ENCODE measurements at regions not wholly inside any gene's neighbourhood (a gene's known extent, or its start where the extent isn't known, plus 50 kb on each side); places are given as distances from the start of the nearest gene placed in this dataset.

DNA sequence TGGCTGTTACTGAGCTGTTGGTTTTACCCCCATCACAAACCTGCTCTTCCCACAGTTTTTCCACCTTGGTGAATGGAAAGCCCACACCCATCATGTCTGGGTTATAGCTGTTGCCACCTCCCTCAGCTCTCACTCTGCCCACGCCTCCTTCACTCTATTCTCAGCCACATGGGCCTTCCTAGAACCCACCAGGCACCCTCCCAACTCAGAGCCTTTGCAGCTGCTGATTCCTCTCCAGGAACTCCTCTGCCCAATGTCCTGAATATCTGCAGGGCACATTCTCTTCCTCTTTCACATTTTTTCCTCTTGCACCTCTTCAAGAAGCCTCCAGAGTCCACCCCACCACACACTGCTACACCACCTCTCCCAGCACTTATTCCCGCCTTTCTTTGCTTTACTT is 177.4 kb downstream of the TBXT start:
- Histone ChIP-seq H3K79me1 (ENCODE audit: low read depth in 1 of 2, low read length in 2 of 2) (peaks cover 0 to 7% of the 10 kb centered on the region in 2 experiments; a peak in 1 of 4 replicates), H3K14ac (replicated peaks; ENCODE audit: low read depth, low read length) (no peak overlapping the region), H2BK5ac (ENCODE audit: low read depth, low read length, poor library complexity, severe bottlenecking) (no peak overlapping the region), H4K91ac (ENCODE audit: insufficient read depth, low read depth, low read length) (no peak overlapping the region), H3K4me2 (ENCODE audit: low read depth, low read length) (no peak overlapping the region), H3K23ac (ENCODE audit: low read depth, low read length) (no peak overlapping the region), H3K4ac (ENCODE audit: low read depth, low read length) (no peak overlapping the region), H2AK9ac (replicated peaks; ENCODE audit: low read depth, low read length, poor library complexity) (no peak overlapping the region), H3K9ac (ENCODE audit: low read depth, low read length) (no peak overlapping the region), H4K5ac (ENCODE audit: low read depth, low read length) (no peak overlapping the region), H2BK20ac (ENCODE audit: low read depth, low read length) (no peak overlapping the region), H2BK120ac (ENCODE audit: low read depth, low read length) (no peak overlapping the region), H3K36me3 (ENCODE audit: control insufficient read depth, insufficient read depth, low read length) (no peaks in the 10 kb centered on the region), H3K27me3 (ENCODE audit: control insufficient read depth, insufficient read depth, low read length) (no peaks in the 10 kb centered on the region), H3K4me1 (ENCODE audit: control insufficient read depth, insufficient read depth, low read length) (peaks cover 9% of the 10 kb centered on the region), H3K56ac (ENCODE audit: extremely low read depth, insufficient read depth, low read length) (no peak overlapping the region), H4K20me1 (ENCODE audit: insufficient read depth, low read length) (no peaks in the 10 kb centered on the region; the same call in 1 of the 2 replicates), H2AK5ac (ENCODE audit: low read depth, low read length) (no peak overlapping the region), H3K9me1 (ENCODE audit: insufficient read depth, low read length) (no peaks in the 10 kb centered on the region), H3K27ac (ENCODE audit: insufficient read depth, low read length) (no peak overlapping the region), H2AFZ (replicated peaks; ENCODE audit: low read length, poor library complexity) (no peak overlapping the region), H3K4me3 (ENCODE audit: insufficient read depth, low read depth, low read length) (no peak overlapping the region), H4K8ac (ENCODE audit: low read depth in 2 of 2, low read length in 2 of 2) (no peak overlapping the region), H2BK15ac (ENCODE audit: low read depth, low read length) (no peak overlapping the region), H3K18ac (ENCODE audit: low read depth, low read length) (no peak overlapping the region), H3K9me3 (ENCODE audit: control insufficient read depth, insufficient read depth, low read length) (no peaks in the 10 kb centered on the region)
- 67% methylated on average over 1 of the region's 2 CpGs; no CpG with 5 or more reads in 1 of the 2 experiments for WGBS, 2 experiments (ENCODE audit: extremely low coverage in 2 of 2, insufficient read length in 1 of 2)
- CTCF ChIA-PET, result no interaction called here
- BruUV-seq (replicated peaks), result no TSS peak
- no peak for DNase-seq
- intact Hi-C loops (cut with micrococcal nuclease) (no loop called here), dilution Hi-C loops (cut with HindIII; ENCODE audit: low sequenced_read_pairs, unreplicated experiment) (no loop called here), in situ Hi-C loops (cut with MboI; ENCODE audit: low sequenced_read_pairs) (no loop called here)
- ATAC-seq (ENCODE audit: low read depth), result no peak
- POLR2A ChIA-PET (ENCODE audit: unreplicated experiment), result no interaction called here
- TF ChIP-seq CEBPB (IDR thresholded peaks at IDR 0.05; ENCODE audit: low read depth, low read length), result no peak
- TF ChIP-seq SMC3 (IDR thresholded peaks at IDR 0.05; ENCODE audit: low read depth, low read length), result no peak
- TF ChIP-seq ELK1 (IDR thresholded peaks at IDR 0.05; ENCODE audit: borderline replicate concordance, low read depth, low read length), result no peak
- no peak for TF ChIP-seq CHD1 (IDR thresholded peaks at IDR 0.05; ENCODE audit: low read depth, low read length)
- TF ChIP-seq, protein P1, sequence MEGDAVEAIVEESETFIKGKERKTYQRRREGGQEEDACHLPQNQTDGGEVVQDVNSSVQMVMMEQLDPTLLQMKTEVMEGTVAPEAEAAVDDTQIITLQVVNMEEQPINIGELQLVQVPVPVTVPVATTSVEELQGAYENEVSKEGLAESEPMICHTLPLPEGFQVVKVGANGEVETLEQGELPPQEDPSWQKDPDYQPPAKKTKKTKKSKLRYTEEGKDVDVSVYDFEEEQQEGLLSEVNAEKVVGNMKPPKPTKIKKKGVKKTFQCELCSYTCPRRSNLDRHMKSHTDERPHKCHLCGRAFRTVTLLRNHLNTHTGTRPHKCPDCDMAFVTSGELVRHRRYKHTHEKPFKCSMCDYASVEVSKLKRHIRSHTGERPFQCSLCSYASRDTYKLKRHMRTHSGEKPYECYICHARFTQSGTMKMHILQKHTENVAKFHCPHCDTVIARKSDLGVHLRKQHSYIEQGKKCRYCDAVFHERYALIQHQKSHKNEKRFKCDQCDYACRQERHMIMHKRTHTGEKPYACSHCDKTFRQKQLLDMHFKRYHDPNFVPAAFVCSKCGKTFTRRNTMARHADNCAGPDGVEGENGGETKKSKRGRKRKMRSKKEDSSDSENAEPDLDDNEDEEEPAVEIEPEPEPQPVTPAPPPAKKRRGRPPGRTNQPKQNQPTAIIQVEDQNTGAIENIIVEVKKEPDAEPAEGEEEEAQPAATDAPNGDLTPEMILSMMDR (conservative IDR thresholded peaks at IDR 0.05; ENCODE audit: low read depth, low read length), result no peak
- no peak for TF ChIP-seq MAFK (IDR thresholded peaks at IDR 0.05; ENCODE audit: low read depth, low read length)
- TF ChIP-seq MXI1 (IDR thresholded peaks at IDR 0.05; ENCODE audit: borderline replicate concordance, low read depth, low read length), result no peak
- no peak for TF ChIP-seq RFX5 (IDR thresholded peaks at IDR 0.05; ENCODE audit: low read depth, low read length)
- no peak for TF ChIP-seq RCOR1 (IDR thresholded peaks at IDR 0.05; ENCODE audit: insufficient replicate concordance, low read length)
- TF ChIP-seq MAZ (IDR thresholded peaks at IDR 0.05; ENCODE audit: borderline replicate concordance, low read depth, low read length), result no peak
- no peak for TF ChIP-seq NFE2L2 (IDR thresholded peaks at IDR 0.05; ENCODE audit: low read depth, low read length)
- TF ChIP-seq POLR2A (IDR thresholded peaks at IDR 0.05; ENCODE audit: low read depth, low read length), result no peak
- TF ChIP-seq RAD21 (IDR thresholded peaks at IDR 0.05; ENCODE audit: low read length), result no peak
